Large intestine (tissue), 3 donors: ENCODE measurements at regions not wholly inside any gene's neighbourhood (a gene's known extent, or its start where the extent isn't known, plus 50 kb on each side); places are given as distances from the start of the nearest gene placed in this dataset.

Experiments used
- DNase-seq, 2 donors: peaks; one replicate each; pipeline versions ENCODE4 v3.0.0 to v3.0.0-alpha.2; 2013
- H3K27ac ChIP-seq: one replicate; pipeline ENCODE4 v1.5.1; 2013; ENCODE audit warnings: low read length
- H3K27me3 ChIP-seq: 2 replicates; pipeline ENCODE4 v1.6.1; 2013; ENCODE audit warnings: low read length; ENCODE audit not compliant: control insufficient read depth, insufficient read depth
- H3K36me3 ChIP-seq: 2 replicates; pipeline ENCODE4 v1.6.1; 2013; ENCODE audit warnings: low read length; ENCODE audit not compliant: control insufficient read depth, insufficient read depth
- H3K4me1 ChIP-seq: one replicate; pipeline ENCODE4 v1.6.1; 2013; ENCODE audit warnings: low read length; ENCODE audit not compliant: control insufficient read depth, insufficient read depth
- H3K4me3 ChIP-seq: one replicate; pipeline ENCODE4 v1.5.1; 2013; ENCODE audit warnings: low read length
- H3K9me3 ChIP-seq: one replicate; pipeline ENCODE4 v1.6.1; 2013; ENCODE audit warnings: mild to moderate bottlenecking, low read depth, low read length, moderate library complexity; ENCODE audit not compliant: control insufficient read depth
- WGBS: methylation state at CpG from one replicate; pipeline ENCODE4 v1.1.5; 2013; ENCODE audit warnings: low lambda C conversion rate; ENCODE audit not compliant: insufficient coverage; 5-methylcytosine and 5-hydroxymethylcytosine counted together

DNA sequence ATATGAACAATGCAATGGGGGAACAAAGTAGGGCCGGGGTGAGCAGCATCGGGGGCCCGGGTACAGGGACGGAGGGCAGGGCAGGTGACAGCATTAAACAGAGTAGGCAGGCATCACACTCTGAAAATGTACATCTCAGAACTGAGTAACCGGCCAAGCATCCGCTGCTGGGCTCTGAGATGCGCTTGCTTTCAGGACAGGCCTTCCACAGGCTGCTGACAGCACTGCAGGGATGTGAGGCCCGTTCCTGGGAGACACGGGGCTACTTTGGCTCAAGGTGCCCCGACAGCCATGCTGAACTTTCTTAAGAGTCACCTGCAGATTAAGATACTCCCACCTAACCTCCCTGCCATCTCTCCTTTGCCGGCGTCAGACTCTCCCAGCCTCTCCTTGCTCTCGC is 64.3 kb upstream of the FGFR2 start:
- Histone ChIP-seq H3K27me3 (peaks cover 3% of the 10 kb centered on the region), H3K9me3 (peaks cover 2% of the 10 kb centered on the region), H3K27ac (no peak overlapping the region), H3K4me1 (no peaks in the 10 kb centered on the region), H3K4me3 (no peak overlapping the region), H3K36me3 (no peaks in the 10 kb centered on the region)
- no peak for DNase-seq
- no CpG with 5 or more reads among the region's 13 CpGs for WGBS

DNA sequence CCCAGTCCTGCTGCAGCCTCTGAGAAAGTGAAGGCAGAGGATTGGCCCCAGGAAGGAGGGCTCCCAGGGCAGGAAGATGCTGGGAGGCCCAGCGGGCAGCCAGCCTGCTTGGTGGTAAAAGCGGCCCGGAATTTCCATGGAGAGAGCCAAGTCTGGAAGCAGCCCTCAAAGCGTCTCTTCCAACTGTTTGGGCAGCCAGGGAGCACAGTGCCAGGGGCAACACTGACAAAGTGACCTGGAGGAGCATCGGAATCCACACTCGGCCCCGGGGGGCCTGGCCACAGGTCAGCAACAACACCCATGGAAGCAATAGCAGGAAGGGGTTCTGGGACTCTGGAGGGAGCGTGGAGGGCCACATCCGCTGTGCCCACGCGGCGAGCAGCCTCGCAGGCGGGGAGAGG is 63.2 kb upstream of the FGFR2 start:
- H3K9me3 ChIP-seq: peaks cover 2% of the 10 kb centered on the region
- WGBS: no CpG with 5 or more reads among the region's 14 CpGs
- no peaks in the 10 kb centered on the region for H3K36me3 ChIP-seq
- DNase-seq: no peak
- H3K27ac ChIP-seq: no peak overlapping the region
- no peaks in the 10 kb centered on the region for H3K4me1 ChIP-seq
- H3K4me3 ChIP-seq: no peak overlapping the region
- peaks cover 3% of the 10 kb centered on the region for H3K27me3 ChIP-seq

DNA sequence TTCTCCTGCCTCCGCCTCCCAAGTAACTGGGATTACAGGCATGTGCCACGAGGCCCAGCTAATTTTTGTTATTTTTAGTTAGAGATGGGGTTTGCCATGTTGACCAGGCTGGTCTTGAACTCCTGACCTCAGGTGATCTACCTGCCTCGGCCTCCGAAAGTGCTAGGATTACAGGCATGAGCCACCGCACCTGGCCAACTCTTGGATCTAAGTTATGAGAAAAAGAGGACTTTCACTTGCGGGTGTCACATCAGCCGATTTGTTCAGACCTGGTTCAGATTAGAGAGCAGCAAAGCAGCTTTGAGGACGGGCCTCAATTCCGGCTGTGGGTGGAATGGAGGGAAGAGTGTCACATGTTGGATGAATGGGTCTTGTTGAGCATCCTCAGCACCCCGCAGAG is 61.0 kb upstream of the FGFR2 start:
- Histone ChIP-seq H3K9me3 (no peaks in the 10 kb centered on the region), H3K27ac (no peak overlapping the region), H3K4me1 (no peaks in the 10 kb centered on the region), H3K36me3 (no peaks in the 10 kb centered on the region), H3K27me3 (peaks cover 3% of the 10 kb centered on the region), H3K4me3 (no peak overlapping the region)
- WGBS: no CpG with 5 or more reads among the region's 10 CpGs
- DNase-seq: no peak

DNA sequence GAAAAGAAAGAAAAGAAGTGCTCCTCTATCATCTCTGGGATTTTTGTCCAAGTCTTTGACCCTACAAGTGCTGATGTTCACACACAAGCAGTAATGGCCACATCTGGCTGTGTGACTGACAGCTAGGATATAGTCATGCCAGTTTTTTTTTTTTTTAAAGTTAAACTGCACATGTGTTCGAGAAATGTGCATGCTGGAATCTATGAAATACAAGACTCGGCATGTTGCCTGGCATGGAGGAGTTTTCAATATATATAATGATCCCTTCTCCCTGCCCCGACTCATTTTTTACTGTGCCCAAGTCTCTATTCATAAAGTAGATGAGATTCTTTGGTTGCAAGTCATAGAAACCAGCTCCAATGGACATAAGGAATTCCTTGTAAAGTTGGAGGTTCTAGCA is 60.4 kb upstream of the FGFR2 start:
- no peak overlapping the region for H3K27ac ChIP-seq
- no peaks in the 10 kb centered on the region for H3K9me3 ChIP-seq
- DNase-seq: no peak
- no peak overlapping the region for H3K4me3 ChIP-seq
- WGBS: no CpG with 5 or more reads among the region's 3 CpGs
- no peaks in the 10 kb centered on the region for H3K36me3 ChIP-seq
- H3K4me1 ChIP-seq: no peaks in the 10 kb centered on the region
- H3K27me3 ChIP-seq: peaks cover 3% of the 10 kb centered on the region

DNA sequence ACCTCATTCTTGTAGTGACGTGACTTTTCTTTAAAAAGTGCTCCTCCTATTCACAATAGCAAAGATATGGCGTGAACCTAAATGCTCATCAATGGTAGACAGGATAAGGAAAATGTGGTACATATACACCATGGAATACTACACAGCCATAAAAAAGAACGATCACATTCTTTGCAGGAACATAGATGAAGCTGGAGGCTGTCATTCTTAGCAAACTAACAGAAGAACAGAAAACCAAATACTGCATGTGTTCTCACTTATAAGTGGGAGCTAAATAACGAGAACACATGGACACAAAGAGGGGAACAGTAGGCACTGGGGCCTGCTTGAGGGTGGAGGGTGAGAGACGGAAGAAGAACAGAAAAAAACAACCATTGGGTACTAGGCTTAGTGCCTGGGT is 59.9 kb upstream of the FGFR2 start:
- Histone ChIP-seq H3K36me3 (no peaks in the 10 kb centered on the region), H3K4me3 (no peak overlapping the region), H3K27ac (no peak overlapping the region), H3K9me3 (no peaks in the 10 kb centered on the region), H3K27me3 (peaks cover 3% of the 10 kb centered on the region), H3K4me1 (no peaks in the 10 kb centered on the region)
- no peak for DNase-seq
- WGBS: 100% methylated on average over 3 of the region's 5 CpGs

DNA sequence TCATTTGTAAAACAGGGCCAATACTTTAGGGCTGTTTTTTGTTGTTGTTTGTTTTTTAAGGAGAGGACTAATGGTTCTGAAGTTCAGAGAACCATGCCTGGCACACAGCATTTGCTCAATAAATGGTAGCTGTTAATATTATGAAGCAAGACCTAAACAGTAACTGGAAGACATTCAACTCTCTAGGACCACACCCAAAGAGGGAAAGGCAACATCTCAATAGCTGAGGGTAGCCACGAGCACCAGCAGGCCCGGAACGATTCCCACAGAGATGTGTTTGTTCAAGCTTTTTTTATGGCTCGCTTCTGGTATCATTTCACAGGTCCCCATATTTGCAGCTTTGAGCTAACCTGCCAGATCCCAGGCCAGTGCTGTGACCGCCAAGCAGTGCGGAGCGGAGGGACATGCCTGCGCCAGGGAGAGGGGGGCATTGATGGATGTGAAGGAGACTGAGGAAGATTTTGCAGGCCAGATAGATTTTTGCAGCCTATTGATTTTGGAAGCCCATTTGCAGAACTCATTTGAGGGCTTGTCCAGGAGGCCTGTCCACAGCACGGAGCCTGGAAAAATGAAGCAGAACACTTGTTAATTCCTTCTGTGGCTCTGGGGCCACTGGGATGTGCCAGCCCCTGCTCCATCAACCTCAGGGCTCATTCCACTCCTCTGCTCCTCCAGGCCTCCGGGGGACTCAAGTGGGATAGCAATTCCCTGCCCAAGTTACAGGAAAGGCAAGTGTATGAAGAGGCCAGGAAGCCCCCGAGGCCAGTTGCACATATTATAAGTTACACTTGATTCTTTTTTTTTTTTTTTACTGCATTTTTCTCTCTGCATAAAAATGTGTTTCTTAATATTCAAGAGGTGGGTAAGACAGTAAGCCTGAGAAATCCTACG is 57.3 kb upstream of the FGFR2 start:
- 100% methylated on average over 1 of the region's 12 CpGs for WGBS

DNA sequence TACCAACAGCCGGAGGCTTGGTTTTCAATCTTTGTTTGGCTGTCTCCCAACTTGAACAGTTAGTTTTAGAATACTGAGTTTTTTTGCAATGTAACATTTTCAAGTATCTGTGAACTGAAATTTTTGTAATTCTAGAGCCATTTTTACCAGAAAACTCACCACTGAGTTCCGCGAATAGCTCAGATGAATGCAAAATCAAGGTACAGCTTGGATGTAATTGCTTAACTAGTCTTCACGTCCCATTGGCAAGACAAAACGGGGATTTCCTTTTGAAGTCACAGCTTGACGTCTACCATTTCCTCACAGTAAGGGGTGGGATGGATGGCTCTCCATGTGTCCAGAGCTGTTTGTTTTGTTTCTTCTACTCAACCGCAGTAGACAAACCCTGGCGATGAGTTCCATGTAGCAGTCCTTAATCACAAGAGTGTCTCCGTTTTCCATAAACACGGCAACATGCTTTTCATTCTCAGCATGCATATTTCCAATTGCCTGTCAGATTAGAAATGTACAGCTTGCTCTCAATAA is 55.8 kb upstream of the FGFR2 start:
- H3K27me3 ChIP-seq: no peaks in the 10 kb centered on the region
- no peak overlapping the region for H3K4me3 ChIP-seq
- no peaks in the 10 kb centered on the region for H3K4me1 ChIP-seq
- no peak overlapping the region for H3K27ac ChIP-seq
- peak in 1 of 2 donors; percentile 25 for DNase-seq
- H3K9me3 ChIP-seq: no peaks in the 10 kb centered on the region
- 100% methylated on average over 2 of the region's 10 CpGs for whole genome bisulfite sequencing
- H3K36me3 ChIP-seq: no peaks in the 10 kb centered on the region

More for the DNA sequence above, 57.3 kb upstream of the FGFR2 start:
- Histone ChIP-seq H3K4me1 (no peaks in the 10 kb centered on the region), H3K9me3 (no peaks in the 10 kb centered on the region), H3K27ac (no peak overlapping the region), H3K27me3 (peaks cover 3% of the 10 kb centered on the region), H3K36me3 (no peaks in the 10 kb centered on the region), H3K4me3 (no peak overlapping the region)
- DNase-seq: no peak

DNA sequence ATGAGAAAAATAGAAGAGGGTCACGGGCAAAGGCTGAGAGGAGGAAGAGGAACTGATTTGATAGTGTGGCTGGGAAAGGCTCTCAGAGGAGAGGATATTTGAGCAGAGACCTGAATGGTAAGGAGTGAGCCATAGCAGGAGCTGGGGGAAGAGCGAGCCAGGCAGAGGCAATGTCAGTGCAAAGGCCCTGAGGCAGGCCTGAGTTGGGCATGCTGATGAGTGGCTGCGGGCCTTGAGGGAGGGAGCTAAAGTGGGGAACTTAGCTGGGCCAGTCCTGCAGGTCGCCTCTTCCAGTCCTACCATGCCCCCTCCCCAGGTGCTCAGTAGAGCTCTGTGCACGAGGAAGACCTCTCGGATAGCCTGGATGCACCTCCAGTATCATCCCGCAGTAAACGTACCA is 55.4 kb upstream of the FGFR2 start:
- no peak overlapping the region for H3K4me3 ChIP-seq
- WGBS: 100% methylated on average over 1 of the region's 8 CpGs
- DNase-seq: no peak
- H3K4me1 ChIP-seq: no peaks in the 10 kb centered on the region
- H3K36me3 ChIP-seq: no peaks in the 10 kb centered on the region
- no peaks in the 10 kb centered on the region for H3K9me3 ChIP-seq
- no peak overlapping the region for H3K27ac ChIP-seq
- no peaks in the 10 kb centered on the region for H3K27me3 ChIP-seq

DNA sequence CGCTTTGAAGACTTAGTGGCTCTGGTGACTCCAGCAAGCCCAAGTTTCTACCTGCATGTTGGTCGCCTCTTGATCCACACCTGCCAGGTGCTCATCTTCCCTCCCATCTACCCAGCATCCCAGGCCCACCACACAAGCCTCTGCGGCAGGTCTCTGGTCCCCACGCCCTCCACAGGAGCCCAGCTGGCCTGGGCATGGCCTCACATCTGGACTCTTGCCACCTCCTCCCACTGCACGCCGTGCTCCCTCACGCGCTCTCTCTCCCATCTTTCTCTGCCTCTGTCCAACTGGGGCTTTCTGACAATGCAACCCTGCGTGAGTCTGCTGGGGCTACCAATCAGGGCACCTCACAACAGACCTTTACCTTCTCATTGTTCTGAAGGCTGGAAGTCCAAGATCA is 50.2 kb upstream of the FGFR2 start:
- no peaks in the 10 kb centered on the region for H3K4me1 ChIP-seq
- H3K27ac ChIP-seq: no peak overlapping the region
- WGBS: no CpG with 5 or more reads among the region's 9 CpGs
- no peaks in the 10 kb centered on the region for H3K9me3 ChIP-seq
- no peaks in the 10 kb centered on the region for H3K36me3 ChIP-seq
- DNase-seq: no peak
- no peaks in the 10 kb centered on the region for H3K27me3 ChIP-seq
- no peak overlapping the region for H3K4me3 ChIP-seq

DNA sequence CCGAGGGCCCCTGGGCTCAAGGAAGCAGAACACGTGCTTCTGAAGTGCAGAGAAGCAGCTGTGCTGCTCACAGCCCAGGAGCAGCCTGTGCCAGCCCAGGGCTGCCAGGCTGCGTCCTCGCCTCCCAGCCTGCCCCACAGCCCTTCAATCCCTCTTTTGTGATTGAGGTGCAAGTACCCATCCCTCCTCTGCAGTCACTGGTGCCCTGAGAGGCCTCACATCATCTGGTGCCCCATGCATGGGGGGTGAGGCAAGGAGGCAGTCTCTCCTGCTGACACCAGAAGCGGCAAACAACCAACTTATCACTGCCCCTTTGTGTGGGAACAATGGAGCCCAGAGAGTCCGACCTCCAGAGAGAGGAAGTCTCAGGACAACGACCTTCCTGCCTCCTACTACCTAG is 49.8 kb upstream of the FGFR2 start:
- Histone ChIP-seq H3K4me3 (no peak overlapping the region), H3K9me3 (no peaks in the 10 kb centered on the region), H3K4me1 (no peaks in the 10 kb centered on the region), H3K27ac (no peak overlapping the region), H3K36me3 (no peaks in the 10 kb centered on the region), H3K27me3 (no peaks in the 10 kb centered on the region)
- WGBS: no CpG with 5 or more reads among the region's 7 CpGs
- DNase-seq: no peak
